Gastroesophageal sphincter (tissue), 4 donors: ENCODE measurements at regions not wholly inside any gene's neighbourhood (a gene's known extent, or its start where the extent isn't known, plus 50 kb on each side); places are given as distances from the start of the nearest gene placed in this dataset.

ENCODE experiments used
- ATAC-seq: fragments of 150-250 bp; one replicate; pipeline ENCODE4 v1.9.1; 2016; ENCODE audit warnings: mild to moderate bottlenecking, moderate library complexity
- H3K27ac ChIP-seq, 4 donors: fragments of 200-600 bp; sonication (generic) in 3 of 4; 1 replicate in 3 of 4; 2 replicates in 1 of 4; pipeline ENCODE4 v1.5.1; 2016 to 2019
- H3K27me3 ChIP-seq: fragments of 200-600 bp; sonication (generic); one replicate; pipeline ENCODE4 v1.5.1; 2019
- H3K36me3 ChIP-seq, 2 donors: fragments of 200-600 bp; sonication (generic); one replicate each; pipeline ENCODE4 v1.5.1; 2019; ENCODE audit warnings: control low read depth in 1 of 2
- H3K4me1 ChIP-seq, 3 donors: fragments of 200-600 bp; sonication (generic); 1 replicate in 2 of 3; 2 replicates in 1 of 3; pipeline ENCODE4 v1.5.1; 2016 to 2019; ENCODE audit warnings: control low read depth in 2 of 3
- H3K4me3 ChIP-seq, 2 donors: fragments of 200-600 bp; sonication (generic); one replicate each; pipeline ENCODE4 v1.5.1; 2019; ENCODE audit warnings: mild to moderate bottlenecking in 1 of 2, moderate library complexity in 1 of 2
- H3K9me3 ChIP-seq, 3 donors: fragments of 200-600 bp; sonication (generic); one replicate each; pipeline ENCODE4 v1.5.1; 2017 to 2019; ENCODE audit warnings: control low read depth in 2 of 3
- CTCF ChIP-seq, 4 experiments: fragments of 200-600 bp in 2 of 4; fragments of 450-650 bp in 2 of 4; sonication (generic) in 1 of 4; IDR thresholded peaks; one replicate each; pipeline ENCODE4 v1.5.1; 2017 to 2019; ENCODE audit warnings: antibody characterized with exemption in 4 of 4, mild to moderate bottlenecking in 2 of 4, moderate library complexity in 2 of 4
- EP300 ChIP-seq: sonication (generic); formaldehyde crosslinking; IDR thresholded peaks from one replicate; pipeline ENCODE4 v1.6.1; 2017; ENCODE audit warnings: antibody characterized with exemption, mild to moderate bottlenecking
- POLR2A ChIP-seq, 2 donors: fragments of 450-650 bp; IDR thresholded peaks; one replicate each; pipeline ENCODE4 v1.6.1; 2017; ENCODE audit warnings: antibody characterized with exemption in 2 of 2, mild to moderate bottlenecking in 2 of 2, moderate library complexity in 1 of 2
- POLR2AphosphoS5 ChIP-seq: sonication (generic); formaldehyde crosslinking; IDR thresholded peaks from one replicate; pipeline ENCODE4 v1.6.1; 2017; ENCODE audit warnings: antibody characterized with exemption
- WGBS, 2 donors: methylation state at CpG; one replicate each; pipeline ENCODE4 v1.1.5; 2018; ENCODE audit warnings: low coverage in 1 of 2; 5-methylcytosine and 5-hydroxymethylcytosine counted together

GRCh38 chr6:87757792-87758191, 55.8 kb upstream of the AKIRIN2 start:
- H3K4me1 ChIP-seq: no peaks in the 10 kb centered on the region
- 88 to 93% methylated on average over 1 to 3 of the region's 3 CpGs for WGBS, 2 donors
- TF ChIP-seq POLR2AphosphoS5 (no peak), POLR2A (IDR thresholded peaks at IDR 0.05) (no peak), EP300 (no peak), CTCF (IDR thresholded peaks at IDR 0.05) (no peak)
- H3K27ac ChIP-seq: no peak overlapping the region
- no peak for ATAC-seq
- H3K27me3 ChIP-seq: no peaks in the 10 kb centered on the region
- H3K4me3 ChIP-seq: no peak overlapping the region
- no peaks in the 10 kb centered on the region for H3K36me3 ChIP-seq
- no peaks in the 10 kb centered on the region for H3K9me3 ChIP-seq

GRCh38 chr6:87756858-87757257, 54.8 kb upstream of the AKIRIN2 start:
- H3K27ac ChIP-seq: no peak overlapping the region
- H3K4me3 ChIP-seq: no peak overlapping the region
- TF ChIP-seq POLR2A (IDR thresholded peaks at IDR 0.05) (no peak), EP300 (no peak), POLR2AphosphoS5 (no peak), CTCF (IDR thresholded peaks at IDR 0.05) (no peak)
- H3K36me3 ChIP-seq: no peaks in the 10 kb centered on the region
- no peaks in the 10 kb centered on the region for H3K4me1 ChIP-seq
- H3K27me3 ChIP-seq: no peaks in the 10 kb centered on the region
- no peak for ATAC-seq
- no peaks in the 10 kb centered on the region for H3K9me3 ChIP-seq
- 56% methylated on average over 2 of the region's 2 CpGs; no CpG with 5 or more reads in 1 of the 2 donors for WGBS, 2 donors

- TF ChIP-seq CTCF (IDR thresholded peaks at IDR 0.05): no peak
- TF ChIP-seq EP300: no peak
- TF ChIP-seq POLR2A (IDR thresholded peaks at IDR 0.05): no peak
- TF ChIP-seq POLR2AphosphoS5: no peak
- Histone ChIP-seq H3K36me3 (no peaks in the 10 kb centered on the region), H3K4me1 (no peaks in the 10 kb centered on the region), H3K27me3 (no peaks in the 10 kb centered on the region), H3K9me3 (no peaks in the 10 kb centered on the region), H3K4me3 (no peak overlapping the region), H3K27ac (no peak overlapping the region)
- no peak for ATAC-seq
- 47 to 62% methylated on average over 7 of the region's 7 CpGs for WGBS, 2 donors
These were observed 54.0 kb upstream of the AKIRIN2 start for GRCh38 chr6:87755708-87756671.

GRCh38 chr6:87754828-87755227, 52.8 kb upstream of the AKIRIN2 start:
- WGBS, 2 donors: 73% methylated on average over 1 of the region's 1 CpG; no CpG with 5 or more reads in 1 of the 2 donors
- no peak for ATAC-seq
- TF ChIP-seq EP300 (no peak), POLR2A (IDR thresholded peaks at IDR 0.05) (no peak), CTCF (IDR thresholded peaks at IDR 0.05) (no peak), POLR2AphosphoS5 (no peak)

More at GRCh38 chr6:87754828-87755227, 52.8 kb upstream of the AKIRIN2 start:
- Histone ChIP-seq H3K36me3 (no peaks in the 10 kb centered on the region), H3K27ac (no peak overlapping the region), H3K27me3 (no peaks in the 10 kb centered on the region), H3K4me1 (no peaks in the 10 kb centered on the region), H3K4me3 (no peak overlapping the region), H3K9me3 (no peaks in the 10 kb centered on the region)
